ENCODE measurements at regions not wholly inside any gene's neighbourhood (a gene's known extent, or its start where the extent isn't known, plus 50 kb on each side); places are given as distances from the start of the nearest gene placed in this dataset.

- no peaks in the 10 kb centered on the region; the same call in 1 of the 2 replicates for H4K20me1 ChIP-seq (ENCODE audit: insufficient read depth)
- H3K4me3 ChIP-seq (replicated peaks in 1 of 2; ENCODE audit: low read depth in 1 of 2, low read length in 2 of 2): no peak overlapping the region
- no peak overlapping the region for H2AFZ ChIP-seq (ENCODE audit: low read depth, low read length, poor library complexity, severe bottlenecking)
- POLR2A ChIA-PET: no interaction called here
- H3K9ac ChIP-seq (ENCODE audit: low read length): no peak overlapping the region
- TF ChIP-seq ATF3 (IDR thresholded peaks at IDR 0.05) (no peak), SP1 (IDR thresholded peaks at IDR 0.05; ENCODE audit: low read depth) (no peak), SIN3A (IDR thresholded peaks at IDR 0.05; ENCODE audit: low read depth) (no peak), JUND (IDR thresholded peaks at IDR 0.05) (no peak), EGR1 (IDR thresholded peaks at IDR 0.05; ENCODE audit: low read depth) (no peak), TCF7L2 (IDR thresholded peaks at IDR 0.05; ENCODE audit: borderline replicate concordance, extremely low read depth, insufficient read depth, insufficient read length) (no peak), FOSL1 (IDR thresholded peaks at IDR 0.05; ENCODE audit: low read depth) (no peak), CEBPB (IDR thresholded peaks at IDR 0.05; ENCODE audit: low read depth) (no peak), RAD21 (IDR thresholded peaks at IDR 0.05; ENCODE audit: low read depth) (no peak), ZBTB33 (IDR thresholded peaks at IDR 0.05; ENCODE audit: extremely low read depth, insufficient replicate concordance, low read length) (no peak), ZFX (IDR thresholded peaks at IDR 0.05) (no peak), CTCF (IDR thresholded peaks at IDR 0.05 in 2 of 3, conservative IDR thresholded peaks at IDR 0.05 in 1 of 3; ENCODE audit: borderline replicate concordance in 1 of 3, insufficient read depth in 1 of 3, low read depth in 2 of 3, low read length in 2 of 3) (no peak), POLR2AphosphoS5 (IDR thresholded peaks at IDR 0.05; ENCODE audit: low read depth, low read length) (no peak), CBX3 (IDR thresholded peaks at IDR 0.05; ENCODE audit: low read depth) (no peak), REST (IDR thresholded peaks at IDR 0.05; ENCODE audit: low read depth) (no peak), ELF1 (IDR thresholded peaks at IDR 0.05; ENCODE audit: borderline replicate concordance, low read depth) (no peak), SRF (IDR thresholded peaks at IDR 0.05; ENCODE audit: low read depth) (no peak), EZH2 (IDR thresholded peaks at IDR 0.05) (no peak), POLR2A (IDR thresholded peaks at IDR 0.05; ENCODE audit: borderline replicate concordance, extremely low read depth, insufficient read depth, insufficient read length) (no peak), YY1 (IDR thresholded peaks at IDR 0.05; ENCODE audit: extremely low read depth, insufficient replicate concordance, low read depth, low read length) (no peak)
- CTCF ChIA-PET: no interaction called here
- DNase-seq (ENCODE audit: low read depth, low spot score) (no peak), ATAC-seq (no peak)
- no peaks in the 10 kb centered on the region for H3K36me3 ChIP-seq (ENCODE audit: control insufficient read depth in 1 of 2, insufficient read depth in 2 of 2, low read length in 2 of 2)
- no peaks in the 10 kb centered on the region for H3K9me3 ChIP-seq (ENCODE audit: control insufficient read depth in 1 of 2, insufficient read depth in 1 of 2, low read depth in 1 of 2, low read length in 2 of 2)
- RAD21 ChIA-PET (ENCODE audit: low non-redundant PET in 1 of 2, low total read pairs in 2 of 2, uncharacterized antibody in 2 of 2, unreplicated experiment in 2 of 2): no interaction called here
- H3K79me2 ChIP-seq (ENCODE audit: insufficient read depth, low read length): no peaks in the 10 kb centered on the region
- H3K9me2 ChIP-seq (ENCODE audit: insufficient read depth): no peaks in the 10 kb centered on the region
- no TSS peak for BruUV-seq (replicated peaks)
- no peak overlapping the region for H3K27ac ChIP-seq (ENCODE audit: low read depth, low read length)
- intact Hi-C loops (cut with micrococcal nuclease): no loop called here
- H3K4me1 ChIP-seq (ENCODE audit: control insufficient read depth in 1 of 2, insufficient read depth in 2 of 2, low read length in 2 of 2): no peaks in the 10 kb centered on the region
- no peak overlapping the region for H3K4me2 ChIP-seq (ENCODE audit: low read length)
- H3K27me3 ChIP-seq (ENCODE audit: insufficient read depth, low read length): peaks cover 38% of the 10 kb centered on the region
These were observed 436.1 kb downstream of the DAD1 start for GRCh38 chr14:22152903-22153302.
